GM19397 (cell line): ENCODE measurements at regions not wholly inside any gene's neighbourhood (a gene's known extent, or its start where the extent isn't known, plus 50 kb on each side); places are given as distances from the start of the nearest gene placed in this dataset.
"Not testable (repeated sequence)": the region's sequence is repeated elsewhere in the genome, so short reads cannot be mapped to it uniquely, and the experiment has no call there.

Experiments used
- ATAC-seq: cut with Tn5 transposase; IDR thresholded peaks from one replicate; pipeline ENCODE4 v1.9.1; 2021; ENCODE audit warnings: mild to moderate bottlenecking, moderate library complexity; ENCODE audit not compliant: unreplicated experiment

GRCh38 chr9:65566018-65566417, 109.7 kb upstream of the ZNG1E start:
- not testable (repeated sequence) for ATAC-seq

GRCh38 chr9:65519018-65519417, 156.7 kb upstream of the ZNG1E start:
- ATAC-seq, result not testable (repeated sequence)

DNA sequence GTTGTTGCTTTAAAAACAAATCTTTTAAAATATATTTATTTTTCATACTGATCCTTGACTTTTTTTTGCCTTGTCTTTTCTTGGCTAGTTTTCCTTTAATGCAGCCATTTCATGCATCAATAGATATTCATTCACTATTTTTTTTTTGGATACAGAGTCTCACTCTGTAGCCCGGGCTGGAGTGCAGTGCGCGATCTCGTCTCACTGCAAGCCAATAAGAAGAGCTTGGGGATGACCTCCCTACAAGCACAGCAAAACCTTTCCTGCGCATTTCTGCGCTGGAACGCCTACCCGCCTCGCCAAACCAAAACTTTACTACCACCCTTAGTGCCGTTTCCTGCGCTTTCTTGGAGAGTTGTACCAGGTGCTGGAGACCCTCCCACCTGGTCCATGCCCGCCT, 161.3 kb upstream of the ZNG1E start:
- ATAC-seq, result not testable (repeated sequence)

- not testable (repeated sequence) for ATAC-seq
Measured at GRCh38 chr9:65507897-65508296, 167.8 kb upstream of the ZNG1E start.

DNA sequence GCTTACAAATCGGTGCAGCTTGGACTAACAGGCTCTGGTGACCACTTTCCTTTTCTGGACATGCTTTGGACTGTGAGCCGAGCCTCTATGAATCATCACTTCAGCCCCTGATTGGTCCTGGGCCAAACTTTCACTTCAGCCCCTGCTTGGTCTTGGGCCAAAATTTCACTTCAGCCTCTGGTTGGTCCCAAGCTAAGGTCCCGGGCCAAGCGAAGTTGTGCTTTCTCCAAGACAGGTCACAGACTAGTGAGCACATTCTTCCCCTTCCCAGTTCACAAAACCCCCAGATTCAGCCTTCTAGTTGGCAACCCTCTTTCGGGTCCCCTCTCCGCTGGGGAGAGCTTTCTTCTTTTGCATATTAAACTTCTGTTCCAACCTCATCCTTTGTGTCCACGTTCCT, 171.0 kb upstream of the ZNG1E start:
- not testable (repeated sequence) for ATAC-seq

DNA sequence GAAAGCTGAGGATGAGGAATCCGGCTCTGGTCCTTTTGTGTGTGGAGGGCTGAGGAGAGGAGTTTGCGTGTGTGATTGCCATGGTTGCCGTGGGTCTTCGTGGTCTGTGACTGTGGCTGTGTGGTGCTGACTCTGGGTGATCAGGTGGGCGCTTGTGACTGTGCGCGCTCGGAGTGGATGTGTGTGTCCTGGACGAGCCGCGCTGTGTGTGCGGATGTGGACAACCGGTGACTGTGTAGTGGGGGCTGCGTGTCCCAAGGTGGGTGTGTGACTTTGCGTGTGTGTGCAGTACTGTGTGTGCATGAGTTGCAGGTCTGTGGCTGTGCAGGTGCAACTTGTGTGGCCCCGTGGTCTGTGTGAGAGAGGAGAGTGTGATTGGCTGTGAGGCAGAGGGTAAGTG, 172.0 kb upstream of the ZNG1E start:
- ATAC-seq, result not testable (repeated sequence)

DNA sequence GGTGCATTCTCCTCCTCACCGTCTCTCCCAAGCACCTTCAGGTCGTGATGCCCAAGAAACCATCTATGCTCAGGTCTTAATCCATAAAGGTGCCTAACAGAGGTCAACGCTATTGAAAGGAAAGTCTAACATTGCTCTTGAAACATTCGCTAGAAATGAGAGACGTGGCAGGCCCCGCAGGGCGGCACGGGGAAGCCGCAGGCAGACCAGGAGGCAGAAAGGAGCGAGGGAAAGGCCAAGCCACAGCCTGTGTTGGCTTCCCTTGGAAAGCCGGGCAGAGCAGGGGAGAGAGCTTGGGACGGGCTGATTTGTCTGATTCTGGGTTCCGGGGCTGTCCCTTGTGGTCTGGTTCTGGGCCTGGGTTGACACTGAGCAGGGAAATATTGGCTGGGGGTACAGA, 192.8 kb upstream of the ZNG1E start:
- not testable (repeated sequence) for ATAC-seq

GRCh38 chr9:65481291-65481690, 194.4 kb upstream of the ZNG1E start:
- not testable (repeated sequence) for ATAC-seq

GRCh38 chr9:65474891-65475290, 189.9 kb upstream of the FOXD4L5 start:
- ATAC-seq, result not testable (repeated sequence)

GRCh38 chr9:65473059-65473822, 188.2 kb upstream of the FOXD4L5 start:
- ATAC-seq, result not testable (repeated sequence)

DNA sequence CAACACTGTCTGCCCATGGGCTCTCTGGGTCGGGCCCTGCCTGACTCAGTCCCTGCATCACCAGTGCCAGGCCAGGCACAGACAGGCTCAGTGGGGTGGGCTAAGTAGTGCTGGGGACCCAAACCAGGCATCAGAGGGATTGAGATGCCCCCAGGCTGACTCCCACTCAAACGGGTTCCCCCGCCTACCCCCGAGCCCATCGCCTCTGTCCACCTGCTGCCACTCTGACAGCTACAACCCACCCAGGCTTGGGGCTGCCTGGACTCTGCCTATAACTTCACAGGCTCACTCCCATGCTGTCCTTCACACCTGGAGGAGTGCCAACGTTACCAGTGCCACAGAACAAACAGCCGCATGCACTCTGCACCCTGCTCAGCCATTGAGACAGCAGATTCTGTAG, 186.1 kb upstream of the FOXD4L5 start:
- ATAC-seq, result not testable (repeated sequence)

- not testable (repeated sequence) for ATAC-seq
Measured at GRCh38 chr9:65466911-65467734, 182.1 kb upstream of the FOXD4L5 start.

DNA sequence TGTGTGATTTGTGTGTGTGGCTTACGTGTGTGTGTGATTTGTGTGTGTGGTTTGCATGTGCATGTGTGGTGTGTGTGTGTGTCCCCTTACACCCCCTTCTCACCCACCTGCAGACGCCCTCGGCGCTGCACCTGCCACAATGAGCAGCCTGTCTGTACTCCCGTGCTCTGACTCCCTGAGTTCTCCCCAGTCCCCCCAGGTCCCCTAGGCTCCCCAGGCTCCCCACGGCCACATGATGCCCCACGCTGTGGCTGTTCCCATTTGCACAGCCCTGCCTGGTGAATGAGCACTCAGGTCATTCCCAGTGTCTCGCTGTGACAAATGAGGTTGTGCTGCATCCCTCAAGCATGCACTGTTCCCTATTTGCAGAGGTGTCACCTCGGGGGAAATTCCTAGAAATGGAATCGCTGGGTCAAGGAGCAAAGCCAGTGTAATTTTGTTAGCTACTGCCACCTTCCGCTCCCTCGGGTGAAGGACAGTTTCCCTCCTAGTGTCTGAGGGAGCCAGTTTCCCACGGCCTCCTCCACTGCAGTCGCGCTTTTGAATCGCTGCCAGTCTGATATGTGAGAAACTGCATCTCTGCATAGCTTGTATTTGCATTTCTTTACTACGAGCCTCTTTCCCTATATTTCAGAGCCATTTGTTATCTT, 180.4 kb upstream of the FOXD4L5 start:
- not testable (repeated sequence) for ATAC-seq

DNA sequence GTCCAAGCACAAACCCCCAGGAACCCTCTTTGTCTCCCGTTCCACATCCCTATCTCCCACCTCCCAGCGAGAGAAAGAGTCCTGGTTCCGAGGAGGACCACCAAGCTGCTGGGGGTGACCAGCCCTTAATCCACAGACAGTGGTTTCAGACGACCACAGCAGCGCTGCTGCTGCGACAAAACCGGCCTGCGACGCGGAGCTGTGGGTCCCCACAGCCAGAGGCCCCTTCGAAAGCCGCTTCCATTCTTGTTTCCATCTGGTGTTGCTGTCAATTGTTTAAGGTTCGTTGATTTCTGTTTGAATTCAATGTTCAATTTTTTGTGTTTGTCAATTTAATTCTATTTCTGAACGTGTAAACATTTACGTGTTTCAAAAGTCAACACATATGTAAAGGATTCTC, 177.5 kb upstream of the FOXD4L5 start:
- ATAC-seq, result not testable (repeated sequence)

DNA sequence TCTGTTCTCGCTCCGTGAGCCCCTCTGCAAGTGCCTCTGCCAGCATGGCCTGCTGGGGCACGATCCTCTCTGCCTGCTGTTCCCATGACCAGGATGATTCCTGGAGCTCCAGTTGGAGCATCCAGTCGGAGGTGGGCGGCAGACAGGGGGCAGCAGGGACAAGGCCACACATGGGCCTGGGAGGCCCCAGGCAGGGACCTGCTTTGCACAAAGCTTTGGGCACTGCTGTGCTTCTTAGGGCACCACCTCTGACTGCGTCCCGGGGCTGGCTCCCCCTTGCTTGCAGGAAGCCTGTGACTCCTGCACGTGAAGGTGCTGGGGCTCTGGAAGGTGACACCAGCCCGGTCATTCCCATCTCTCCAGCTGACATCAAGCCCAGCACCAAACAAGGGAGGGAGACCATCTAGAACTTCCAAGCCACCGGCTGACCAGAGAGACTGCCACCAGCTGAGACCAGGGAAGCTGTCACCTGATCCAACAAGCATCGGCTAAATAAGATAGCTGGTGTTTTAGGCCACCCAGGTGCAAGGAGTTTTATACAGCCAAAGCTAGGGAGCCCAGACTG, 174.8 kb upstream of the FOXD4L5 start:
- ATAC-seq, result no peak

DNA sequence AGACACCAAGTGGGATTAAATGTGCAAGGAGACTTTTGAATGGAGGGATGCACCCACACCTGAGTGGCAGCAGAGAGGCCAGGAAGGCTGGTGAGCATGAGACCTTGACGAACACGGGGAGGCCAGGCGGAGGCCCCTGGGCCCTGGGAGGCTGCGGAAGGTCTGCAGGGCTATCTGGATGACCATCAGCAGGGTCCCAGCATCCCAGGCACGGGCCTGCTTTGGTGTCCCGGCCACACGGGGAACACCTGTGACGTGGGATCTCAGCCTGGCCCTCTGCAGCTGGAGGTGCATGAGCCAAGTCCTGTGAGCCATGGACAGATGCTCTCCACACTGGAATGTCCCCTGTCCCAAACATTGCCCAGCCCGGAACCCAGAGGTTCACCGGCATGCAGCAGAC, 174.0 kb upstream of the FOXD4L5 start:
- no peak for ATAC-seq

GRCh38 chr9:65458465-65458864, 173.5 kb upstream of the FOXD4L5 start:
- ATAC-seq, result no peak

DNA sequence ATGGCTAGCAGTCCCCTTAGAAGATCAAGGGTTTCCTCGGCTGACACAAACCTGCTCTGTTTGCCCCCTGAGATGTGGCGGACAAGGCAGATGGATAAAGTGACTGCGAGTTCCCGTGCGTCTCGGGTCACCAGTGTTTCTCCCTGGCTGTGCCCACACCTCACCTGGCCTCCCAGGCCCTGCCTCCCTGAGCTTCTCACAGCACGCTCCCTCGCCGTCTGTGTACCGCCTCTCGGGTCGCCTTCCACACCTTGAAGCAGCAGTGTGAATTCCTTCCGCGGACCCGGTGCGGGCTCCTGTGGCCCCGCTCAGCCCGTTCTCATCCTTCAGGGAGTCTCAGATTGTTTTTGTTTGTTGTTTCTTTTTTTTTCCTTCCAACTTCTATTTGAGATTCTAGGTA, 172.0 kb upstream of the FOXD4L5 start:
- not testable (repeated sequence) for ATAC-seq

- not testable (repeated sequence) for ATAC-seq
Measured at GRCh38 chr9:65455751-65456647, 171.0 kb upstream of the FOXD4L5 start.

- not testable (repeated sequence) for ATAC-seq
Measured at GRCh38 chr9:65455136-65455535, 170.1 kb upstream of the FOXD4L5 start.
